ENCODE measurements at regions not wholly inside any gene's neighbourhood (a gene's known extent, or its start where the extent isn't known, plus 50 kb on each side); places are given as distances from the start of the nearest gene placed in this dataset.

DNA sequence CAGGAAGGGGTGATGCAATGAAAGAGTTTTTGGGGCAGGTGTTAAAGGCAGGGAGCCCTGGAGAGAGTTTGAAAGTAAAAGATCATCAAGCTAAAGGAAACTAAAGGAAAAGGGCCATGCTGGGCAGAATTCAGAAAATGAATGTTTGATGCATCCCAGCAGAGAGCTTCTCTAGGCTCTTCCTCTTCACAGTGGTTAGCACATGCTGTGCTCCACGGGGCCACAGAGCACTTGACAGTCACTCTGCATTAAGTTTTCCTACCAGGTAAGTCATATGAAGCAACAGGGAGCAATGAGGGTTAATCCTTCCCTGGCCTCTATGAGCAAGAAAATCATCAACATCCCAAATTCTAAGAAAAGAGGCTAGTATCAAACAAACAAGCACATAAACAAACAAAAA lies 895.2 kb downstream of the TRIB2 start:
- TF ChIP-seq, protein P1, sequence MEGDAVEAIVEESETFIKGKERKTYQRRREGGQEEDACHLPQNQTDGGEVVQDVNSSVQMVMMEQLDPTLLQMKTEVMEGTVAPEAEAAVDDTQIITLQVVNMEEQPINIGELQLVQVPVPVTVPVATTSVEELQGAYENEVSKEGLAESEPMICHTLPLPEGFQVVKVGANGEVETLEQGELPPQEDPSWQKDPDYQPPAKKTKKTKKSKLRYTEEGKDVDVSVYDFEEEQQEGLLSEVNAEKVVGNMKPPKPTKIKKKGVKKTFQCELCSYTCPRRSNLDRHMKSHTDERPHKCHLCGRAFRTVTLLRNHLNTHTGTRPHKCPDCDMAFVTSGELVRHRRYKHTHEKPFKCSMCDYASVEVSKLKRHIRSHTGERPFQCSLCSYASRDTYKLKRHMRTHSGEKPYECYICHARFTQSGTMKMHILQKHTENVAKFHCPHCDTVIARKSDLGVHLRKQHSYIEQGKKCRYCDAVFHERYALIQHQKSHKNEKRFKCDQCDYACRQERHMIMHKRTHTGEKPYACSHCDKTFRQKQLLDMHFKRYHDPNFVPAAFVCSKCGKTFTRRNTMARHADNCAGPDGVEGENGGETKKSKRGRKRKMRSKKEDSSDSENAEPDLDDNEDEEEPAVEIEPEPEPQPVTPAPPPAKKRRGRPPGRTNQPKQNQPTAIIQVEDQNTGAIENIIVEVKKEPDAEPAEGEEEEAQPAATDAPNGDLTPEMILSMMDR (conservative IDR thresholded peaks at IDR 0.05 in 1 of 2, IDR thresholded peaks at IDR 0.05 in 1 of 2; ENCODE audit: low read depth in 1 of 2, low read length in 2 of 2) = no peak
- TF ChIP-seq EZH2 (IDR thresholded peaks at IDR 0.05; ENCODE audit: low read length, missing control alignments) = no peak
